ENCODE measurements at regions not wholly inside any gene's neighbourhood (a gene's known extent, or its start where the extent isn't known, plus 50 kb on each side); places are given as distances from the start of the nearest gene placed in this dataset.

DNA sequence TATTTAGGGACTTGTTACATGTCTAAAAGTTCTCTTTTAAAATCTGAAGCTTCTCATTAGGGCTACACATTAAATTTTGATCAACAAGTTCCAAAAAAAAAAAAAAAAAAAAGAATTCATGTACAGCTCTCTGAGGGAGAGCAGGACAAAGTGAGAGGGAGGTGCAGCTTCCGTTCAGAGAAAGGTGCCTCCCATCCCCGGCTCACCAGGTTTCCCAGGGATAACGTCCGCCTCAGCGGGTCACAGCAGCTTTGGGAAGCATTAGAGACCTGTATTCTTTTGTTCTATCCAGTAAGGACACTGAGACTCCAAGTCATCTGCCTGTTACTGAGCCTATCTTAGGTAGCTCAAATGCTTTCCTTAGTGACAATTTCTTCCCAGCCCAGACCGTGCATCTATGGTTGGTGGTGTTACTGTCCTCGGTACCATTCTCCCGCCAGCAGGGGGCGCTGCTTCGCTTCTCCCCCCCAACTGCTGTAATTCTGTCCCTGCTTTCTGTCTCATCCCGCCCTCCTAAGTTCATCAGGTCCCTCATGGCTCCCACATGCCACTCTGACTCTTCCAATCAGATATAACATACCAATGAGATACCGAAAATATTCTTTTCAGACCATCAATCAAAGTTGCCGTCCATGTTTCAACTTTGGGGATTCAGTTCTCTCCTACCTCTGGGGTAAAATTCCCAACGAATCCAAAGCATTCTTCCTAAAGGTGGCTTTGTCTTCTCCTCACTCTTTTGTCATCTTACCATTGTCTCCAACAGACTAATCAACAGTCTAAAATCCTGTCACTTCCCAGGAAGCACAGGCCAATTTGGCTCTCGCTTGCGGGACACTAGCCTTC is 466.5 kb downstream of the METTL4 start:
- DNase-seq (ENCODE audit: extremely low spot score, insufficient read length, low read depth) (peak; percentile 23), FAIRE-seq (peak; percentile 76)

DNA sequence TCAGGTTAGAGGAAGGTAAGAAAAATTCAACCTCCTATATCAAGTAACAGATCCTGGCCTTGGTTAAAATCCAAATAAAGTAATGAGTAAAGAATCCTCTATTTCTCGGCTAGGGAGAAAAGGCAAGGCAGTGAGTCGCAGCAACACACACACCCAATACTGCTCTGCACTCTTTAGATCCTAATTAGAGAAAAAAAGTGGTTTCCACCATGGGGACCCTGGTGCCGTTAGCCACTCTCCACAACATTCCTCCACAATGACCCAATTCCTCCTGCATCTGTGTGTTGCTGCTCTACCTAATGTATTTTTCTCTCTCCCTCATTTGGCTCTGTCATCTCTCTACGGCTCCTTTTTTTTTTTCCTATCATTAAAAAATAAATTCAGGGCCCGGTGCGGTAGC is 462.7 kb downstream of the METTL4 start:
- FAIRE-seq (no peak), DNase-seq (ENCODE audit: extremely low spot score, insufficient read length, low read depth) (no peak)

DNA sequence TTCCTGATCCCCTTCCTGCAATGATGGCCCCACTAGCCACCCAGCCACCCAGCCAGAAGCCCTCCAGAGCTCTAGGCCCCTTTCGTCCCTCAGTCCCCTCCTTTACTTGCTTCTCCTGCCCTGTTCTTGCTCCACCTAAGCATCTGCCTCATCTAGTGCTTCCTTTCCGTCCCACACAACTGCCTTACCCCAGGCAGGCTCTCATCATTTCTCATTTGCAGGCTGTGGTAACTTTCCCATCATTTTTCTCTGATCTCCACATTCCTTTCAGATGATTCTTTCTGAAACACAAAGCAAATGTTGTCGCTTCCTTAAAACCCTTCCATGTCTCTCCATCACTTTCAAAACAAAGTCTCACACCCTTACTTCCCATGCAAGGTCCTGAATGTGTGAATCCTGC is 459.8 kb downstream of the METTL4 start:
- DNase-seq (ENCODE audit: extremely low spot score, insufficient read length, low read depth) (no peak), FAIRE-seq (no peak)

DNA sequence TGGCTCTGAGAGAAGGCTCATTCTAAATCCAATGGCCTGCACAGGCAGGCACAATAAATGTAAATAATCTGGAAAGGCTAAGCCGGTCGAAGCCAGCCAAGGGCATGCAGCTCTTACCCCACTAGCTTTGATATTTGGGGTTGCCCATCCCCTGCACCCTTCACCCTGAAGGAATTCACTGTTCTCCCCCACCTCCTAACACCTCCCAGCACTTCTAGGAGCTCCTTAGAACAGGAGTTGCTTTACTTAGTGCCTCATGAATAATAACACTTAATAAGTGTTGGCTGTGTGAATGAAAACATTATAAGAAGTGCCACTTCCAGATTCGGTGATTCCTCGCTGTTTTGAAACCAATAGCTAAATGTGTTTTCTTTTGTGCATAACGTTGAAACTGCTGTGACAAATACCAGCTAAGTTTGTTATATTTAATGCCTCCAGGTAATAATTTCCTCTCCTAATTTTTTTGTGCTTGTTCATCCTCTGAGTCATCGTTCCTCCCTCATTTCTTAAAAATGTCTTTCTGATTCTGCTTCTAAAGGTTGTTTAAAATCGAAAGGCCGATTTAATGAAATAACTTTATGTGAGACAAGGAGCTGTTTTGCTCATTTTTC is 458.8 kb downstream of the METTL4 start:
- DNase-seq (ENCODE audit: extremely low spot score, insufficient read length, low read depth) = no peak
- no peak for FAIRE-seq

DNA sequence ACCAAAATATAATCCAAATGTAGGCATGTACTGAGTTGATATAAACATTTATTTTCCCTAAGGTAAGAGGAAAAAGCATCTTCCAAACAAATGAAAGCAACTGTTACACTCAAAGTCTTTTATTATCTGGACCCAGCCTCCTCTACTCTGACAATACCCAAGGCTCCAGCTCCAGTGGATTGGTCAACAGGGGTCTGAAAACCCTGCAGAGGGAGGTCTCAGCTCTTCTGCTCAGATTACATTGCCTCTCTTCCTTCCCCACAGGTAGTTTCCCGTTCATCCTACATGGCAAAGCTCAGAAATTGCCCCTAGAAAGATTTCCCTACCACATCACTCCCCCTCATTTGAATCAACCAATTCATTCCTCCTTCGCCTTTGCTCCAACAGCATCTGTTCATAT is 457.0 kb downstream of the METTL4 start:
- FAIRE-seq (no peak), DNase-seq (ENCODE audit: extremely low spot score, insufficient read length, low read depth) (no peak)

DNA sequence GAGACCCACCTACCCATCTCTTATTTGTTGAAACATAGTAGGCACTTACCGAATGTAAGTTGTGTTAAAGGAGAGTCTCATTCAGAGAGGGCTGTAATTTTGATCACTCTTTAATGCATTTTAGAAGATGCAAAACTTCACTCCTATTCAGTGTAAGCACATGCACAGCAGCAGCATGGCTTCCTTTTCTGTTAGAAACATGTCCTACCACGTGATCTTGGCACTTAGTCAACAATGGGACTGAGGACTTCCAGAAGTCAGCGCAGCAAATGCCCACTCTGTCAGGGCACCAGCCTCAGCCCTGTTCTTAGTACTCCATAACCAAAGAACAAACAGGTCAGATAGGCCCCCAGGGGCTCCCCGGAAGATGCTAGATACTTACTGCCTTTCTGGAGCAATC is 456.5 kb downstream of the METTL4 start:
- DNase-seq (ENCODE audit: extremely low spot score, insufficient read length, low read depth) (no peak), FAIRE-seq (no peak)

DNA sequence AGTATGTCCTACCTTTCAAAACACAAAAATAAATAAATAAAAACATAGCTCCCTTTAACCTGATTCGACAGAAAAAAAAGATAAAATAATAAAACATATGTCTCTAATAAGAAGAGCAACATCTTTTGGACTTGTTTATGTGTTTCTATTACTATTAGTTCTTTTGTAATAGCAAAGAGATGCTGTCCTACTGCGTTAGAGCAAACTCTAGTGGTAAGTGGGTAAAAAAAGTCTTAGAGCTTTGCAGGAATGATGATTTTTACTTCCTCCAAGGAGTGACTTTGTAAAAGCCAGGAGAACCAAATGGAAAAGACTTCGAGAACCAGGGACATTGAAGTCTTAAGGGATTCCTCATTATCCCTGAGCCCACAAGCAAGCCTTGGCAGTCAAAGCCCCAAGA is 450.1 kb downstream of the METTL4 start:
- no peak for FAIRE-seq
- no peak for DNase-seq (ENCODE audit: extremely low spot score, insufficient read length, low read depth)

DNA sequence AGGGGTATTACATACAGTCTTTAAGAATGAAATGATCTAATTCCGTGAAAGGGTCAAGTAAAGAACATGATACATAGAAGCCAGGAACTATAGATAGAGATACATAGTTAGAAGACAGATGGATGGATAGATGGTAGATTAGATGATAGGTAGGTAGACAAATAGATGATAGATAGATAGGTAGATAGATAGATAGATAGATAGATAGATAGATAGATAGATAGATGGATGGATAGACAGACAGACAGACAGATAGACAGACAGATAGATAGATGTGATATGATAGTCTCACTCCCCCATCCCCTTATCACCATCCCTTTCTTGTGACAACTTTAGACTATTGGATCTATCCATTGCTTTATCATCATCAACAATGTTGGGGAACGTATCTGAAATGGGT is 448.2 kb downstream of the METTL4 start:
- no peak for DNase-seq (ENCODE audit: extremely low spot score, insufficient read length, low read depth)
- FAIRE-seq = no peak

DNA sequence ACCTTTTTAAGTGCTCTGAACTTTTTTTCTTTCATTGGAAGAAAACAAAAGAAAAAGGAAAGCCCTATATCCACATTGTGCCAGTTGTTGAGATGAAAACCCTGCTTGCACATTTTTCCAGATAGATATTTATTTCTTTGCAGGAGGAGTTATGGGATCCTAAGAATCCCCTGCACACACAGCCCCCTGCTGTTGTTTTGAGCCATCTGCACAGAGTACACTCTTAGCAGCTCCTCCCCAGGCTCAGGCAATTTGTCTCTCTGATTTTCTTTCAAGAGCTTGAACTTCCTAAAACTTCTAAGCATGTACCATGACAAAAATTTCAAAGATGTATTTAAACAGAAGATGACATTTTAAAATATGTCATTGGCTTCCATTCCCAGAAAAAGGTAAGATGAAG is 436.9 kb downstream of the METTL4 start:
- no peak for DNase-seq (ENCODE audit: extremely low spot score, insufficient read length, low read depth)

DNA sequence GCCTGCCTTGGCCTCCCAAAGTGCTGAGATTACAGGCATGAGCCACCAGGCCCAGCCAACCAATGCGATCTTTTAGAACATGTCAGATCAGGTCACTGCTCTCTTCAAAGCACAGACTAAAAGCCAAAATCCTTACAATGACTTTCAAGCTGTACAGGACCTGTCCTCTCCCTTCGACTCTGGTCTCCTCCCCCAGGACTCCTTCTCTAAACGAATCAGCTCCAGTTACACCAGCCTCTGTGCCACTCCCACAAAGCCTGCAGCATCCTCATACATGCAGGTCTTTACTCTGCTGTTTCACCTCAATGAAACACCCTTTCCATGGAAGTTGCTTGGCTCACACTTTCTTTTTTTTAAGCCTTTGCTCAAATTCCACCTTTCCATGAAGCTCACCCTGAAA is 436.0 kb downstream of the METTL4 start:
- DNase-seq (ENCODE audit: extremely low spot score, insufficient read length, low read depth) (no peak), FAIRE-seq (no peak)

More for the DNA sequence above, 436.9 kb downstream of the METTL4 start:
- FAIRE-seq = no peak

DNA sequence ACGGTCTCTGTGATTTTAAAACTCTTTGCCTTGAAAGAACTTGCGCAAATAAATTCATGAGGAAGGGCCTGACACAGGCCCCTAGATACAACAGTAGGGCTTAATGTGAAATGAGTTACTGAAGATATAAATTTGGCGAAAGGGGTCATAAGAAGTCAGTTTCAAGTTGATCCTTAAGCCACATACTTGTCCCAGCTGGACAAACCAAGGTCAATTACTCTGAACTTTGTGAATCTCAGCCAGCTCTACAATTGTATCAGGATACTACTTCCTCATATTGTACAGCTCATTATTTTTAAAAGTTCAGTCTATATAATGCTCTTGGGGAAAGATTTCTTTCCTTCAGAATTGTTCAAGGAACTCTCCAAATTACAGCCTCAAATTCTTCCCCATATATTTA is 432.8 kb downstream of the METTL4 start:
- FAIRE-seq = no peak
- no peak for DNase-seq (ENCODE audit: extremely low spot score, insufficient read length, low read depth)

DNA sequence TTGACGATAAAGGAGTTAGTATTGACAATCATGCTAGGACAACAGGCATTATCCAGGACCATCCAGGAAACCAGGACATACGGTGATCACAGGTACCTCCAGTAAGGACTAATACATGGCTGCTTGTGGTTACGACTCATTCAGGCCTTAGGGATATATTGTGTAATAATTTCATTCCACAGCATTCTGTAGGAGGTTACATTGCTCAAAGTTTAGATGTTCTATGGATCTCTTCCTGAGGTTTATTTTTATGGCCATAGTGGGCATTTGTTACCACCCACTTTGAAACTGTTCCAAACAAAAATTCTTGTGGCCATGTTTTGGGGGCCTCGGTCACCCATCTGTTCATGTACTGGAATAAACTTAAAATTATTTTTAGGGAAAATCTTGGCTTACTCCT is 431.6 kb downstream of the METTL4 start:
- FAIRE-seq = no peak
- no peak for DNase-seq (ENCODE audit: extremely low spot score, insufficient read length, low read depth)

DNA sequence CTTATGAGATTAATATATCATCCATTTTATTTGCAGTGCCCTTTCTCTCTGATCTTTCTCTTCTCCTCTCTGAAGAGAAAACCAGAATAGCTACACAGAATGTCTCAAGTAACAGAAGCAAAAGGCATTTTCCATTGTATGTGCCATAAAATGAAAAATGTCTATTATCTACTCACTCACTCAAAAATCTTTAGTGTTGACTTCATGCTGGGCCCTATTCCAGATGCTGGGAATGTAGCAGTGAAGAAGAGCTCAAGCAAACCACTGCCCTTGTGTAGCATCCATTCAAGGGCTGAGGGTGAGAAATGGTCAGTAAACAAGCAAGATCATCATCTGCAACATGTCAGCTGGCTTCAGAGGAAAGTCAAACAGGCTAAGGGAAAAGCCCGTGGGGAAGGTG is 427.7 kb downstream of the METTL4 start:
- FAIRE-seq (no peak), DNase-seq (ENCODE audit: extremely low spot score, insufficient read length, low read depth) (no peak)

DNA sequence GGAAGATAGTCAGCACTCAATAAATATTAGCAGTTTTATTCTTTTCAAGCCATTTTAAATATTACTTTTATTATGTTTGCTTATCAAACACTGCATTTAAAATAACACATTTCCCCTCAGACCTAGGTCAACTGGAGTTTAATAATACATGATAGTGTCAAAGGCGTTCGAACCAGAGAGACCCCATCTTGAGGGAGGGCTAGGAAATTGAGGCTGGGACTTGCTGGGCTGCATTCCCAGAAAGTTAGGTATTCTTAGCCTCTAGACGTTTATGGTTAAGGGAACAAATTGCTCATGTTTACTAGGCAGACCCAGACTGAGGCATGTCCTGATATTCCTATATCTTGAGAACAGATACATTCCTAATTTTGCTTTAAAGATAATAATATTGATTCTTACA is 426.5 kb downstream of the METTL4 start:
- no peak for DNase-seq (ENCODE audit: extremely low spot score, insufficient read length, low read depth)
- no peak for FAIRE-seq

DNA sequence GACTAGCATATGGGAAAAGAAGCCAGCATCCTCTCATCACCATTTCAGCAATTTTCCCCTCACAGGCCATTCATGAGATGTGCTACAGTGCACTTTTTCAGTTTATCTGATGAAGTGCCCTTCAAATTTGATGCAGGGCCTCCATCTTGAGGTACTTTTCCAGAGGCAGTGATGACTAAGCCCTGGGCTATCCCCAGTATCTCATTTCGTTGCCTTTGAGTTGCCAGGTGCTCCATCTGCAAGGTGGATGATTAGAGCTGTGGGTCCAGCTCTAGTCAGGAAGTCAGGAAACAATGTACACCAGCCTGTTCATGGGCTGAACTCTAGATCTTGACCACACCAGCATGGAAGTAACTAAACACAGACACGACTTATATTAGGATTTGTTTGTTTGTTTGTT is 425.2 kb downstream of the METTL4 start:
- no peak for FAIRE-seq
- DNase-seq (ENCODE audit: extremely low spot score, insufficient read length, low read depth) = no peak

DNA sequence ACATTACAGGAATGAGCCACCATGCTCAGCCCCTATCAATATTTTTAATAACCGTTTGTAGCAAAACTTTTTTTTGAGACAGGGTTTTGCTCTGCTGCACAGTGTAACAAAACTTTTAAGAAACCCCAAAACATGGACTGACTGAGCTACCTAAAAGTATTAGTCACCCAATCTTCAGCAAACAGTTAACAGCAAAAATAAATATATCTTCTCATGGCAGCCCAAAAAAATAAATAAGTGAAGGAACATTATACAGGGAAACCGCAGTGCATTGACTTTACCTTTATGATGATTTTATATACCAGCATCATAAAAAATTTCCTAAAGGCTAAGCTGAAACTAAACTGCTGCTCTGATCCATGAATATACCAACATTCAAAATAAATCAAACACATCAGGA is 424.6 kb downstream of the METTL4 start:
- FAIRE-seq (no peak), DNase-seq (ENCODE audit: extremely low spot score, insufficient read length, low read depth) (no peak)

DNA sequence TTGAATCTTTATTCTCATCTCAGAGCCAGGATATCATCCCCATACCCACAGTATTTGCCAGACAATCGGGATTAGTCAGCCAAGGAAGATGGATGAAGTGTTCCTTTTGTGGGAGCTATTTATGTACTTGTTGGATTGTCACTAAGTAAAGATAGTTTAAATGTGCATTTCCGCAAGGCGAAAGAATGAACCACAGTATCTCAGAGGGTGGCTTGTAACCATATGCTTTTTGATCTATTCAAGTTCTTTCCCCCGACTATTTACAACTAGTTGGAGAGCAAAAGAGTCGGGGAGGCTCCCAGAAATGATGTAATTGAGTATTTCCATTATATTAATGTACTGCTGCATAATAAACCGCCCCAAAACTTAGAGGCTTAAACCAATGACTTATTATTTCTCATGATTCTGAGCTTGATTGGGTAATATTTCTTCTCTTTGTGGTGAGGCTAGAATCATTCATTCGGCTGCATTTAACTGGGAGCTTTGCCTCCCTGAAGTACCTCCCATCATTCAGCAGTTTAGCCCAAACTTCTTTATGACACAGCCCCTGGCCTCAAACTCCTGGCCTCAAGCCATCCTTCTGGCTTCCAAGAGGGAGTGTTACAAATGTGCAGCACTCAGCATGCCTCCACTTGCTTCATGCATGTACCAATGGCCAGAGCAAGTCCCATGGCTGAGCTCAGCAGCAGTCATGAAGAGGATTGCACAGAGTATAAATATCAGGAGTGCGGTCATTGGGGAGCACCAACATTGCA is 423.7 kb downstream of the METTL4 start:
- DNase-seq (ENCODE audit: extremely low spot score, insufficient read length, low read depth) (no peak), FAIRE-seq (no peak)

DNA sequence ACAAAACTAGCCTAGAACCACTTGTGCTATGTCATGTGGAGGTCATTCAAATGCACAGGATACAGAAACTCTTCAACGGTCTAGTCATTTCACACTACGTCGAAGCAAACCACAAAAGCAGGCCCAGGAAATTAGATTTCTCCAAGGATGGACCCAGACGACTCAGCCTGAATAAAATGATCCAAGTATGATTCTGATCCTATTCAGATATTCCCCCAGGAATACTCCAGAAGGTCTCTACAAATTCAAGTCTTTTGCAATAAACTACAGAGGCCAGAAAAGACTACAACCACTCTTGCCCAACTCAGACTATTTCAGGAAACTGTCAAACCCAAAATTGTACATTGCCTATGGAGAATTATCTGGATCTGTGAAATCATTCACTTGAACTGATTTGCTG is 422.5 kb downstream of the METTL4 start:
- FAIRE-seq = no peak

DNA sequence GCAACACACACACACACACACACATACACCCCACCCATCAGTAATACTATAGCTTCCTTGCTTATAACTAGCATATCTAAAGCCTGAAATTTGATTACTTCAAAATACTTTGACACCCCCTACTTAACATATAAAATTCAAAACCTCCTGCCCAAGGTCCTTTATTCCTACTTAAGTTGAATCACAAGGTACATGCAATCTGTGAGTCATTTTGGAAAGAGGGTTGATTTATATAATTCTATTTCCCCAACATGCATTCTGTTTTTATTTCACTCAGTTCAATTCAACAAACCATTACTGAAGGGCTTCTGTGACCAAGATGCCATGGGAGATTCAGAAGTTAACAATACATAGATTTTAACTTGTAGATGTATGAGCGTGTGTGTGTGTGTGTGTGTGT is 420.7 kb downstream of the METTL4 start:
- no peak for FAIRE-seq
- DNase-seq (ENCODE audit: extremely low spot score, insufficient read length, low read depth) = no peak

More for the DNA sequence above, 422.5 kb downstream of the METTL4 start:
- no peak for DNase-seq (ENCODE audit: extremely low spot score, insufficient read length, low read depth)

DNA sequence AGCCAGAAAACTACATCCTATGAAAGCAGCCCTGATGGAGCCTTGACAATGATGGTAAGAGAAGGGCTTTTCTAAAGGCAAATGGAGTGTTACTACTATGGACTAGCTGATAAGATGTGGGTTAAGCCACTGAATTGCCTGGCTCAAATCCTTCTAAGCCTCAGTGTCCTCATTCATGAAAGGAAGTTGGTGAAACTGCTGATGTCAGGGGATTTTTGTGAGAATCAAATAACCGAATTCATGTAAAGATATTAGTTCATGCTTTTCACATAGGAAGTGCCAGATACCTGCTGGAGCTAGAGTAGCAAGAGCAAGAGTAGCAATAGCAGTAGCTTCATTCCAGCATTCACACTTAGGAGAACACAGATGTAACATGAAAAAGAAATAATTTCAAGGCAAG is 417.0 kb downstream of the METTL4 start:
- FAIRE-seq (no peak), DNase-seq (ENCODE audit: extremely low spot score, insufficient read length, low read depth) (no peak)

Data from GM18507 (cell line).